ENCODE measurements at regions not wholly inside any gene's neighbourhood (a gene's known extent, or its start where the extent isn't known, plus 50 kb on each side); places are given as distances from the start of the nearest gene placed in this dataset.
A peak's percentile ranks its signal among the peaks of the same experiment; 100 is the strongest.
"Not testable (repeated sequence)": the region's sequence is repeated elsewhere in the genome, so short reads cannot be mapped to it uniquely, and the experiment has no call there.

- peaks cover 17% of the 10 kb centered on the region for H3K9me3 Mint-ChIP-seq
- not testable (repeated sequence) for H3K27me3 Mint-ChIP-seq (ENCODE audit: low read depth); H3K27ac Mint-ChIP-seq; H3K4me3 Mint-ChIP-seq; DNase-seq (ENCODE audit: low spot score in 2 of 2, unreplicated experiment in 2 of 2); H3K4me1 Mint-ChIP-seq; H3K36me3 Mint-ChIP-seq
These were observed 180.7 kb downstream of the ZNF37A start for GRCh38 chr10:38274879-38275278.

- H3K9me3 Mint-ChIP-seq: peaks cover 35% of the 10 kb centered on the region
- H3K27me3 Mint-ChIP-seq (ENCODE audit: low read depth); H3K27ac Mint-ChIP-seq; H3K4me1 Mint-ChIP-seq; H3K36me3 Mint-ChIP-seq; H3K4me3 Mint-ChIP-seq; DNase-seq (ENCODE audit: low spot score in 2 of 2, unreplicated experiment in 2 of 2): not testable (repeated sequence)
These were observed 198.4 kb downstream of the ZNF37A start for GRCh38 chr10:38292560-38292959.

- not testable (repeated sequence) for DNase-seq (ENCODE audit: low spot score in 2 of 2, unreplicated experiment in 2 of 2); H3K4me1 Mint-ChIP-seq; H3K27ac Mint-ChIP-seq; H3K27me3 Mint-ChIP-seq (ENCODE audit: low read depth); H3K36me3 Mint-ChIP-seq; H3K4me3 Mint-ChIP-seq
- peaks cover 40% of the 10 kb centered on the region for H3K9me3 Mint-ChIP-seq
These were observed 216.0 kb downstream of the ZNF37A start for GRCh38 chr10:38310111-38310510.

GRCh38 chr10:38315090-38315805 lies 221.1 kb downstream of the ZNF37A start:
- H3K4me1 Mint-ChIP-seq; H3K27ac Mint-ChIP-seq; H3K4me3 Mint-ChIP-seq; H3K36me3 Mint-ChIP-seq; H3K27me3 Mint-ChIP-seq (ENCODE audit: low read depth); DNase-seq (ENCODE audit: low spot score in 2 of 2, unreplicated experiment in 2 of 2): not testable (repeated sequence)
- H3K9me3 Mint-ChIP-seq: peaks cover 45% of the 10 kb centered on the region

- not testable (repeated sequence) for H3K27me3 Mint-ChIP-seq (ENCODE audit: low read depth); H3K4me1 Mint-ChIP-seq
- H3K9me3 Mint-ChIP-seq: peaks cover 56% of the 10 kb centered on the region
These were observed 227.3 kb downstream of the ZNF37A start for GRCh38 chr10:38321393-38321792.

GRCh38 chr10:38330306-38330705 lies 236.2 kb downstream of the ZNF37A start:
- not testable (repeated sequence) for DNase-seq (ENCODE audit: low spot score in 2 of 2, unreplicated experiment in 2 of 2); H3K36me3 Mint-ChIP-seq; H3K27me3 Mint-ChIP-seq (ENCODE audit: low read depth); H3K4me1 Mint-ChIP-seq; H3K4me3 Mint-ChIP-seq; H3K27ac Mint-ChIP-seq
- peaks cover 34% of the 10 kb centered on the region for H3K9me3 Mint-ChIP-seq

More at GRCh38 chr10:38321393-38321792, 227.3 kb downstream of the ZNF37A start:
- not testable (repeated sequence) for H3K27ac Mint-ChIP-seq; H3K36me3 Mint-ChIP-seq; DNase-seq (ENCODE audit: low spot score in 2 of 2, unreplicated experiment in 2 of 2); H3K4me3 Mint-ChIP-seq

- not testable (repeated sequence) for H3K27me3 Mint-ChIP-seq (ENCODE audit: low read depth); H3K36me3 Mint-ChIP-seq; H3K27ac Mint-ChIP-seq; H3K4me3 Mint-ChIP-seq; DNase-seq (ENCODE audit: low spot score in 2 of 2, unreplicated experiment in 2 of 2); H3K4me1 Mint-ChIP-seq
- H3K9me3 Mint-ChIP-seq: peaks cover 35% of the 10 kb centered on the region
These were observed 237.0 kb downstream of the ZNF37A start for GRCh38 chr10:38331106-38331505.

GRCh38 chr10:38333699-38334098 lies 239.6 kb downstream of the ZNF37A start:
- not testable (repeated sequence) for H3K27me3 Mint-ChIP-seq (ENCODE audit: low read depth); H3K27ac Mint-ChIP-seq; H3K36me3 Mint-ChIP-seq; DNase-seq (ENCODE audit: low spot score in 2 of 2, unreplicated experiment in 2 of 2); H3K4me1 Mint-ChIP-seq; H3K4me3 Mint-ChIP-seq
- H3K9me3 Mint-ChIP-seq: peaks cover 29% of the 10 kb centered on the region

- not testable (repeated sequence) for H3K36me3 Mint-ChIP-seq; DNase-seq (ENCODE audit: low spot score in 2 of 2, unreplicated experiment in 2 of 2); H3K4me3 Mint-ChIP-seq; H3K4me1 Mint-ChIP-seq; H3K27ac Mint-ChIP-seq; H3K27me3 Mint-ChIP-seq (ENCODE audit: low read depth)
- peaks cover 36% of the 10 kb centered on the region for H3K9me3 Mint-ChIP-seq
These were observed 256.5 kb downstream of the ZNF37A start for GRCh38 chr10:38350645-38351044.

- DNase-seq (ENCODE audit: low spot score in 2 of 2, unreplicated experiment in 2 of 2); H3K27ac Mint-ChIP-seq; H3K9me3 Mint-ChIP-seq; H3K4me3 Mint-ChIP-seq; H3K27me3 Mint-ChIP-seq (ENCODE audit: low read depth); H3K4me1 Mint-ChIP-seq; H3K36me3 Mint-ChIP-seq: not testable (repeated sequence)
These were observed 260.3 kb downstream of the ZNF37A start for GRCh38 chr10:38354410-38354809.

GRCh38 chr10:38355911-38356526 lies 261.9 kb downstream of the ZNF37A start:
- not testable (repeated sequence) for H3K36me3 Mint-ChIP-seq; H3K4me1 Mint-ChIP-seq; H3K27me3 Mint-ChIP-seq (ENCODE audit: low read depth); H3K9me3 Mint-ChIP-seq
- Mint-ChIP-seq H3K4me3 (peak overlapping the region; percentile 80), H3K27ac (peak overlapping the region; percentile 94)
- DNase-seq (ENCODE audit: low spot score in 2 of 2, unreplicated experiment in 2 of 2): peak; percentile 32 to 60

GRCh38 chr10:38356527-38356926 lies 262.4 kb downstream of the ZNF37A start:
- not testable (repeated sequence) for H3K36me3 Mint-ChIP-seq; H3K27me3 Mint-ChIP-seq (ENCODE audit: low read depth); H3K4me1 Mint-ChIP-seq; H3K9me3 Mint-ChIP-seq; DNase-seq (ENCODE audit: low spot score in 2 of 2, unreplicated experiment in 2 of 2)
- peak overlapping the region; percentile 80 for H3K4me3 Mint-ChIP-seq
- peak overlapping the region; percentile 94 for H3K27ac Mint-ChIP-seq

- not testable (repeated sequence) for DNase-seq (ENCODE audit: low spot score in 2 of 2, unreplicated experiment in 2 of 2); H3K4me3 Mint-ChIP-seq; H3K36me3 Mint-ChIP-seq; H3K27me3 Mint-ChIP-seq (ENCODE audit: low read depth); H3K4me1 Mint-ChIP-seq; H3K27ac Mint-ChIP-seq
- H3K9me3 Mint-ChIP-seq: peaks cover 10% of the 10 kb centered on the region
These were observed 268.4 kb downstream of the ZNF37A start for GRCh38 chr10:38362514-38362913.

- not testable (repeated sequence) for DNase-seq (ENCODE audit: low spot score in 2 of 2, unreplicated experiment in 2 of 2); H3K4me1 Mint-ChIP-seq; H3K4me3 Mint-ChIP-seq; H3K36me3 Mint-ChIP-seq; H3K27me3 Mint-ChIP-seq (ENCODE audit: low read depth); H3K27ac Mint-ChIP-seq
- H3K9me3 Mint-ChIP-seq: peaks cover 10% of the 10 kb centered on the region
These were observed 269.9 kb downstream of the ZNF37A start for GRCh38 chr10:38364073-38364472.

All from mesothelial cell of epicardium (in vitro differentiated cells).